ENCODE measurements at regions not wholly inside any gene's neighbourhood (a gene's known extent, or its start where the extent isn't known, plus 50 kb on each side); places are given as distances from the start of the nearest gene placed in this dataset.

- no peak overlapping the region for H3K4me3 ChIP-seq (replicated peaks; ENCODE audit: low read depth, low read length)
- DNase-seq (ENCODE audit: low read depth): no peak
- TF ChIP-seq CTCF (IDR thresholded peaks at IDR 0.05; ENCODE audit: low read length, missing control alignments): no peak
Measured at GRCh38 chr10:118537623-118538022, 57.8 kb downstream of the PRLHR start.

GRCh38 chr10:118534136-118534535 is 61.3 kb downstream of the PRLHR start:
- H3K4me3 ChIP-seq (replicated peaks; ENCODE audit: low read depth, low read length): no peak overlapping the region
- TF ChIP-seq CTCF (IDR thresholded peaks at IDR 0.05; ENCODE audit: low read length, missing control alignments): no peak

DNA sequence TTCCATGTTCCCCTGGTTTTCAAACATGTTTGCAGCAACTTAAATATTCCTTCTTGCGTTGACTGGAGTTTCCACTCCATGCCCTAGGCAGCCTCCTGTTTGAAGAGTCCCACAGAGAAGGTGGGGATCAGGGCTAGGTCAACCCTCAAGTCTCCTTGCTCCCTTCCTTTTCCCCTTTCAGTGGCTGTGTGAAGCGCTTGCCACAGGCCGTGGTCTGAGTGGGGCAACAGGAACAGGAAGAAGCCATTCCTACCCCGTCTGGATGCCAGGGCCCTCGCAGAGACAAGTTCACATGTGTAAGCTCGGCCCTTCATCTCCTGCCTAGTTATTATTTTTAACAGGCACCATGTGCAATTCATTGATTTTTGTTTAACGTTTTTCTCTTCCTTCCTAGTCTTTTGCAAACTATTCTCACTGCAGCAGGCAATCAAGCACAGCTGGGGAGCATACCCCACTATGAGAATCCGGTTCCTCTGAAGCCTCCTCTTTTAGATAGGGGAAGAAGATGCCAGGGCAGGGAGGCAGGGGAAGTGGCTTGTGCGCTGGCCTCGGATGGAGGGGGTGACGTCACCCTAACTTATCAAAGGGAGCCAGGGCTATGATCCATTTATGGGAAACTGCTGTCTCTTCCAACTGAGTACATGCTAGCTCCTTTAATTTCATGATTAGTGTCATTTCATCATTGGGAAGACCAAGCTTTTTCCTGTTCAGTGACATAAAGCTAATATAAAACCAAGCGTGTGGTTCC is 64.2 kb downstream of the PRLHR start:
- TF ChIP-seq CTCF (IDR thresholded peaks at IDR 0.05; ENCODE audit: low read length, missing control alignments): no peak
- H3K4me3 ChIP-seq (replicated peaks; ENCODE audit: low read depth, low read length): no peak overlapping the region
- DNase-seq (ENCODE audit: low read depth): no peak

More at GRCh38 chr10:118534136-118534535, 61.3 kb downstream of the PRLHR start:
- DNase-seq (ENCODE audit: low read depth): no peak

DNA sequence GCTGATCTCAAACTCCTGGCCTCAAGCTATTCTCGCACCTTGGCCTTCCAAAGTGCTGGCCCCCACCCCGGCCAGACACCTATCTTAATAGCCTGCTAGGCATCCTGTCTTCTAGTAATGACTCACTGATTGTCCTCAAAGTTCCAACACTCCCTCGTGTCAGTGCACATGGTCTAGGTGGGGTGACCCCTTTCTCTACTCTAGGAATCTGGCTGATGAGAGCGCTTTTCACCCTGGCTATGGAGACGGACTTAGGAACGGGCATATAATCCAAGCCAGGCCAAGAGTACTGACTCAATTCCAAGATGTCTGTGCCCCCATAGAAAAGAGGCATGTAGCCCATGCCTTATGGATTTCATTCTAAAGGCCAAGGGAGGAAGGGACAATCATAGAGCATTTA is 67.0 kb downstream of the PRLHR start:
- no peak for DNase-seq (ENCODE audit: low read depth)
- no peak for TF ChIP-seq CTCF (IDR thresholded peaks at IDR 0.05; ENCODE audit: low read length, missing control alignments)
- no peak overlapping the region for H3K4me3 ChIP-seq (replicated peaks; ENCODE audit: low read depth, low read length)

DNA sequence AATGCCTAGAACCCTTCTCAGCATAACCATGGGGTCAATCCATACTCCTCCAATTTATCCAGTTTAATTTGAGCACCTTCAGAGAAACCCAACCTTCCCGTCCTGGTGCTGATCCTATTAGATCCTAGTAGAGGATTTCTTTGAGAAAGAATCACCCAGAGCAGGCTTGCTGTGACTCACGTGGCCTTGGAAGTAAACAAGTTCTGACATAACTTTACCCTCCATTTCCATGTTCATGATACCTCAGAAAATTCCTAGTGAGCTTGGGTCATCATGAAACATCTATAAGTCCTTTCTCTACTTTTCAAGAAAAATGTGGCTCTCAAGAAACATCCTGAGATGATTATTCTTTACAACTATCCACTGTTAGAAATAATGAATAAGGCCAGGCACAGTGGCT is 71.7 kb downstream of the PRLHR start:
- no peak overlapping the region for H3K4me3 ChIP-seq (replicated peaks; ENCODE audit: low read depth, low read length)
- no peak for TF ChIP-seq CTCF (IDR thresholded peaks at IDR 0.05; ENCODE audit: low read length, missing control alignments)
- DNase-seq (ENCODE audit: low read depth): no peak

GRCh38 chr10:118522791-118523498 is 72.5 kb downstream of the PRLHR start:
- peak; percentile 29 for DNase-seq (ENCODE audit: low read depth)
- H3K4me3 ChIP-seq (replicated peaks; ENCODE audit: low read depth, low read length): no peak overlapping the region
- TF ChIP-seq CTCF (IDR thresholded peaks at IDR 0.05; ENCODE audit: low read length, missing control alignments): no peak
